ENCODE measurements at regions not wholly inside any gene's neighbourhood (a gene's known extent, or its start where the extent isn't known, plus 50 kb on each side); places are given as distances from the start of the nearest gene placed in this dataset.

- TF ChIP-seq, protein P1, sequence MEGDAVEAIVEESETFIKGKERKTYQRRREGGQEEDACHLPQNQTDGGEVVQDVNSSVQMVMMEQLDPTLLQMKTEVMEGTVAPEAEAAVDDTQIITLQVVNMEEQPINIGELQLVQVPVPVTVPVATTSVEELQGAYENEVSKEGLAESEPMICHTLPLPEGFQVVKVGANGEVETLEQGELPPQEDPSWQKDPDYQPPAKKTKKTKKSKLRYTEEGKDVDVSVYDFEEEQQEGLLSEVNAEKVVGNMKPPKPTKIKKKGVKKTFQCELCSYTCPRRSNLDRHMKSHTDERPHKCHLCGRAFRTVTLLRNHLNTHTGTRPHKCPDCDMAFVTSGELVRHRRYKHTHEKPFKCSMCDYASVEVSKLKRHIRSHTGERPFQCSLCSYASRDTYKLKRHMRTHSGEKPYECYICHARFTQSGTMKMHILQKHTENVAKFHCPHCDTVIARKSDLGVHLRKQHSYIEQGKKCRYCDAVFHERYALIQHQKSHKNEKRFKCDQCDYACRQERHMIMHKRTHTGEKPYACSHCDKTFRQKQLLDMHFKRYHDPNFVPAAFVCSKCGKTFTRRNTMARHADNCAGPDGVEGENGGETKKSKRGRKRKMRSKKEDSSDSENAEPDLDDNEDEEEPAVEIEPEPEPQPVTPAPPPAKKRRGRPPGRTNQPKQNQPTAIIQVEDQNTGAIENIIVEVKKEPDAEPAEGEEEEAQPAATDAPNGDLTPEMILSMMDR (conservative IDR thresholded peaks at IDR 0.05 in 1 of 2, IDR thresholded peaks at IDR 0.05 in 1 of 2; ENCODE audit: low read depth in 1 of 2, low read length in 2 of 2) = no peak
- TF ChIP-seq EZH2 (IDR thresholded peaks at IDR 0.05; ENCODE audit: low read length, missing control alignments) = no peak
Measured at GRCh38 chr2:226207671-226208070, 591.9 kb downstream of the IRS1 start.
